OCI-LY7 (cell line): ENCODE measurements at regions not wholly inside any gene's neighbourhood (a gene's known extent, or its start where the extent isn't known, plus 50 kb on each side); places are given as distances from the start of the nearest gene placed in this dataset.

Source experiments
- BruUV-seq: library from RNA; stranded (reverse); fragments of 400-500 nt; replicated peaks from 2 replicates; lab custom pipeline; 2021; lab: Mats Ljungman, UMichigan
- CTCF ChIA-PET: fragments of 300-600 bp; sonication (Branson Sonifier 250); formaldehyde crosslinking; loops from one replicate; lab custom pipeline; 2022; ENCODE audit warnings: antibody characterized with exemption; ENCODE audit not compliant: unreplicated experiment; lab: Charles Lee
- POLR2A ChIA-PET: fragments of 300-600 bp; sonication (Branson Sonifier 250); formaldehyde crosslinking; loops from one replicate; lab custom pipeline; 2022; ENCODE audit warnings: antibody characterized with exemption; lab: Charles Lee
- DNase-seq: peaks from one replicate; pipeline ENCODE4 v3.0.0-alpha.2; 2015; ENCODE audit warnings: low spot score
- H2AFZ ChIP-seq: fragments of 200-600 bp; sonication (generic), shearing (Covaris generic); 2 replicates; pipeline ENCODE4 v1.6.1; 2014; ENCODE audit warnings: mild to moderate bottlenecking, antibody characterized with exemption, low read length, moderate library complexity
- H3K27ac ChIP-seq: fragments of 200-600 bp; sonication (generic); 2 replicates; pipeline ENCODE4 v1.5.1; 2014; ENCODE audit warnings: mixed run types, low read depth, mild to moderate bottlenecking, moderate library complexity, low read length, inconsistent platforms; ENCODE audit not compliant: poor library complexity, severe bottlenecking
- H3K36me3 ChIP-seq: fragments of 200-600 bp; sonication (generic); 2 replicates; pipeline ENCODE4 v1.6.1; 2014; ENCODE audit warnings: mild to moderate bottlenecking, antibody characterized with exemption, low read length, moderate library complexity, mixed read lengths; ENCODE audit not compliant: insufficient read depth
- H3K4me1 ChIP-seq: fragments of 200-600 bp; sonication (generic); 2 replicates; pipeline ENCODE4 v1.5.1; 2014; ENCODE audit warnings: mild to moderate bottlenecking, low read length; ENCODE audit not compliant: insufficient read depth, poor library complexity, severe bottlenecking
- H3K4me2 ChIP-seq: fragments of 200-600 bp; sonication (generic); 2 replicates; pipeline ENCODE4 v1.6.1; 2014; ENCODE audit warnings: mild to moderate bottlenecking, low read length
- H3K4me3 ChIP-seq: fragments of 200-600 bp; sonication (generic); 2 replicates; pipeline ENCODE4 v1.5.1; 2014; ENCODE audit warnings: mild to moderate bottlenecking, low read depth, low read length; ENCODE audit not compliant: poor library complexity, severe bottlenecking
- H3K79me2 ChIP-seq: fragments of 200-600 bp; sonication (generic); 2 replicates; pipeline ENCODE4 v1.6.1; 2016; ENCODE audit warnings: low read depth, mild to moderate bottlenecking, low read length, moderate library complexity, mixed read lengths; ENCODE audit not compliant: insufficient read depth
- H3K9me2 ChIP-seq: fragments of 200-600 bp; sonication (generic); 2 replicates; pipeline ENCODE4 v1.6.1; 2016; ENCODE audit warnings: mild to moderate bottlenecking, low read length, mixed read lengths; ENCODE audit not compliant: insufficient read depth
- H3K9me3 ChIP-seq: fragments of 200-600 bp; sonication (generic); 2 replicates; pipeline ENCODE4 v1.6.1; 2014; ENCODE audit warnings: mild to moderate bottlenecking, mixed run types, low read length, mixed read lengths
- H4K20me1 ChIP-seq: fragments of 200-600 bp; sonication (generic); 2 replicates; pipeline ENCODE4 v1.6.1; 2014; ENCODE audit warnings: mild to moderate bottlenecking, antibody characterized with exemption, low read length, moderate library complexity, mixed read lengths; ENCODE audit not compliant: insufficient read depth
- CTCF ChIP-seq: fragments of 200-600 bp; sonication (generic); conservative IDR thresholded peaks from 2 replicates; pipeline ENCODE4 v1.5.1; 2014; ENCODE audit warnings: mild to moderate bottlenecking, antibody characterized with exemption, low read length, moderate library complexity, mixed read lengths
- EZH2phosphoT487 ChIP-seq: fragments of 200-600 bp; sonication (generic); IDR thresholded peaks from 2 replicates; pipeline ENCODE4 v1.6.1; 2018; ENCODE audit warnings: low read depth, borderline replicate concordance, mild to moderate bottlenecking, mixed run types, antibody characterized with exemption, low read length, moderate library complexity, mixed read lengths
- intact Hi-C: fragments of 100-400 bp; cut with micrococcal nuclease; formaldehyde crosslinking; loops from one replicate; pipeline ENCODE4 v1.10.0; 2022; ENCODE audit not compliant: unreplicated experiment

- H4K20me1 ChIP-seq, result no peaks in the 10 kb centered on the region
- DNase-seq, result peak; percentile 55
- no peaks in the 10 kb centered on the region; the same call in 1 of the 2 replicates for H3K36me3 ChIP-seq
- no TSS peak for BruUV-seq
- H3K4me3 ChIP-seq, result no peak overlapping the region
- peaks cover 4% of the 10 kb centered on the region; the same call in 1 of the 2 replicates for H3K9me3 ChIP-seq
- peak overlapping the region; percentile 36; the same call in 1 of the 2 replicates for H3K4me2 ChIP-seq
- ChIA-PET POLR2A (interaction anchor here (0.6 to 1.0 kb wide), 6 partner anchors 16 to 100 kb away, joined by 3 to 6 read pairs (median 3); no protein-coding TSS in a partner anchor), CTCF (no interaction called here)
- peaks cover 22% of the 10 kb centered on the region for H3K4me1 ChIP-seq
- no peaks in the 10 kb centered on the region for H3K79me2 ChIP-seq
- intact Hi-C loops, result no loop called here
- peak overlapping the region; percentile 65 for H2AFZ ChIP-seq
- H3K9me2 ChIP-seq, result no peaks in the 10 kb centered on the region
- peak overlapping the region; percentile 3 for H3K27ac ChIP-seq
- TF ChIP-seq EZH2phosphoT487 (no peak), CTCF (no peak)
Observed at GRCh38 chr12:31835276-31835882, 106.6 kb upstream of the AMN1 start.

- Histone ChIP-seq H3K36me3 (no peaks in the 10 kb centered on the region; the same call in 1 of the 2 replicates), H2AFZ (no peak overlapping the region), H3K9me3 (peaks cover 4% of the 10 kb centered on the region; the same call in 1 of the 2 replicates), H3K27ac (no peak overlapping the region), H3K9me2 (no peaks in the 10 kb centered on the region), H3K4me3 (no peak overlapping the region), H3K4me1 (peaks cover 22% of the 10 kb centered on the region), H3K4me2 (no peak overlapping the region), H4K20me1 (no peaks in the 10 kb centered on the region), H3K79me2 (no peaks in the 10 kb centered on the region)
- no peak for DNase-seq
- no TSS peak for BruUV-seq
- intact Hi-C loops, result no loop called here
- POLR2A ChIA-PET, result interaction anchor here (0.5 to 1.2 kb wide), 5 partner anchors 9 to 119 kb away, joined by 3 to 4 read pairs (median 3); no protein-coding TSS in a partner anchor
- no peak for TF ChIP-seq CTCF
- no peak for TF ChIP-seq EZH2phosphoT487
- CTCF ChIA-PET, result no interaction called here
Observed at GRCh38 chr12:31834150-31834549, 105.3 kb upstream of the AMN1 start.
